ENCODE measurements at regions not wholly inside any gene's neighbourhood (a gene's known extent, or its start where the extent isn't known, plus 50 kb on each side); places are given as distances from the start of the nearest gene placed in this dataset.

DNA sequence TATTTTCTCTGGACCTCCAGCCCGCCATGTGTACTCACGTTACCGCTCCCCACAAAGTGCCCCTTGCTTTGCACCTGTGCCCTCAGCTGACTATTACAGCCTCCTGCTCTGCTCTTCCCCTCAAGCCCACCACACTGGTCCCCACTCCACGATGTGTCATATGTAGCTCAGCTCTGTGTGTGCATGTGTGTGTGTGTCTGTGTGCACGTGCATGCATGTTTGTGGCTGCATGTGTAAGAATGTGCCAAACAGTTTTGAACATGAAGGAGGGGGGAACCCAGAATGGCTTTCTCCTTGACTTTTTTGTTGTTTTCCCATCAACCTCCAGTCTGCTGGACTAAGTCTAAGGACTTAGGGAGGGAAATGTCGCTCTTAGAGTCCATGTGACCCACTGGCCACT lies 54.8 kb upstream of the BTRC start:
- DNase-seq, result no peak

DNA sequence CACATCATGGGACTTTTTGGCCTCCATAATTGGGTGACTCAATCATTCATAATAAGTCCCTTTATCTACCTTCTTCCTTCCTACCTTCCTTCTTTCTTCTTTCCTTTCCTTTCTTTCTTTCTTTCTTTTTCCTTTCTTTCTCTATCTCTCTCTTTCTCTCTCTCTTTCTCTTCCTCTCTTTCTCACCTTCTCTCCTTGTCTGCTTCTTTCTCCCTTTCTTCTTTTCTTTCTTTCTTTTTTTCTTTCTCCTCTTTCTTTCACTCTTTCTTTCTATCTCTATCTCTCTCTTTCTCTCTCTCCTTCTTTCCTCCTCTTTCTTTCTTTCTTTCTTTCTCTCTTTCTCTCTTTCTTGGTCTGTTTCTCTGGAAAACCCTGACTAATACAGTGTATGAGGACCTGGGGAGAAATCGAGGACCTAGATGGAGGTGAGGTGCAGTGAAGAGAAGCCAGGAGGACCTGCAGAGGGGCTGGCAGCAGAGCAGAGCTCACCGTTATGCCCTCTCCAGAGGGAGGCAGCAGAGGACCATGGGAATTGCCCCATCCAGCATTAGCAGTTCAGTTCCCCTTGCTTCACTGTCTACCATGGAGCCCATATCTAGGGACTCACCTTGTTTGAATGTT lies 52.7 kb upstream of the BTRC start:
- DNase-seq, result no peak

DNA sequence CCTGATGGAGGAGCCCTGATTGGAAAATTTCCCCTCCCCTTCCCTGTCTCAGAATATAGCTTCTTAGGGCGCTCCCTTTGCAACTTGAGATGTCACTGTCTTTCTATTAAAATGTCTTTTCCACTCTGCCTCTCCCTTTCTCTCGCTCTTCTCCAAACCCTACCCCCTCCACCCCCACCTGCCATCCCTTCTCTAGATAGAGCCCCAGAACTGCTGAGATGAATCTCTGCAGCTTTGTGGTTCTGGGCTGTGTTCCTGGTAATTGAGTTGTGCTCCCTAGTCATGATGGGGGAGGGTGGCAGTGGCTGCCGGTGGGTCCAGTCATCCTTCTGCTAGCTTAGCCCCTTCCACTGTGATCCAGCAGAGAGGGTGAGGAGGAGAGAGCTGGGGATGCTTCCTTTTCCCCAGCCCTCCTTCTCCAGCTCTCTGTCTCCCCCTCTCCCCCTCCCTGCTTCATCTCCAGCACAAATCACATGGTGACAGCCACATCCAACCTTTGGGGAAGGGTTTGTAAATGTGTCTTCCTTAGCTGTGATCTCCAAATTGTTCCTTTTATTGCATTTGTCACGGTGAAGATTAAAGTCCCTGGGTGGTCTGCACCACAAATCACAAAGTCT lies 50.8 kb upstream of the BTRC start:
- no peak for DNase-seq
